Suprapubic skin (tissue), 4 donors: ENCODE measurements at regions not wholly inside any gene's neighbourhood (a gene's known extent, or its start where the extent isn't known, plus 50 kb on each side); places are given as distances from the start of the nearest gene placed in this dataset.

ENCODE experiments used
- DNase-seq, 2 donors: peaks; one replicate each; pipeline ENCODE4 v3.0.0-alpha.2; 2019; ENCODE audit warnings: low spot score in 2 of 2
- H3K27ac ChIP-seq: fragments of 200-600 bp; sonication (generic); one replicate; pipeline ENCODE4 v1.5.1; 2019
- H3K27me3 ChIP-seq: fragments of 200-600 bp; sonication (generic); one replicate; pipeline ENCODE4 v1.5.1; 2019
- H3K36me3 ChIP-seq: fragments of 200-600 bp; sonication (generic); one replicate; pipeline ENCODE4 v1.5.1; 2019
- H3K4me1 ChIP-seq: fragments of 200-600 bp; sonication (generic); one replicate; pipeline ENCODE4 v1.5.1; 2019
- H3K4me3 ChIP-seq: fragments of 200-600 bp; sonication (generic); one replicate; pipeline ENCODE4 v1.5.1; 2019; ENCODE audit warnings: mild to moderate bottlenecking
- H3K9me3 ChIP-seq: fragments of 200-600 bp; sonication (generic); one replicate; pipeline ENCODE4 v1.5.1; 2019
- CTCF ChIP-seq, 2 donors: fragments of 200-600 bp in 1 of 2; fragments of 450-650 bp in 1 of 2; sonication (generic) in 1 of 2; IDR thresholded peaks; one replicate each; pipeline ENCODE4 v1.5.1; 2016 to 2019; ENCODE audit warnings: antibody characterized with exemption in 2 of 2, mild to moderate bottlenecking in 1 of 2, moderate library complexity in 1 of 2
- EP300 ChIP-seq: sonication (generic); formaldehyde crosslinking; IDR thresholded peaks from one replicate; pipeline ENCODE4 v1.6.1; 2017; ENCODE audit warnings: antibody characterized with exemption
- POLR2A ChIP-seq, 2 donors: fragments of 450-650 bp; IDR thresholded peaks; one replicate each; pipeline ENCODE4 v1.6.1; 2017; ENCODE audit warnings: antibody characterized with exemption in 2 of 2, mild to moderate bottlenecking in 2 of 2, moderate library complexity in 2 of 2
- POLR2AphosphoS5 ChIP-seq, 3 donors: sonication (generic); formaldehyde crosslinking; IDR thresholded peaks; one replicate each; pipeline ENCODE4 v1.6.1; 2017; ENCODE audit warnings: antibody characterized with exemption in 3 of 3
- WGBS: methylation state at CpG from one replicate; pipeline ENCODE4 v1.1.5; 2018; 5-methylcytosine and 5-hydroxymethylcytosine counted together

DNA sequence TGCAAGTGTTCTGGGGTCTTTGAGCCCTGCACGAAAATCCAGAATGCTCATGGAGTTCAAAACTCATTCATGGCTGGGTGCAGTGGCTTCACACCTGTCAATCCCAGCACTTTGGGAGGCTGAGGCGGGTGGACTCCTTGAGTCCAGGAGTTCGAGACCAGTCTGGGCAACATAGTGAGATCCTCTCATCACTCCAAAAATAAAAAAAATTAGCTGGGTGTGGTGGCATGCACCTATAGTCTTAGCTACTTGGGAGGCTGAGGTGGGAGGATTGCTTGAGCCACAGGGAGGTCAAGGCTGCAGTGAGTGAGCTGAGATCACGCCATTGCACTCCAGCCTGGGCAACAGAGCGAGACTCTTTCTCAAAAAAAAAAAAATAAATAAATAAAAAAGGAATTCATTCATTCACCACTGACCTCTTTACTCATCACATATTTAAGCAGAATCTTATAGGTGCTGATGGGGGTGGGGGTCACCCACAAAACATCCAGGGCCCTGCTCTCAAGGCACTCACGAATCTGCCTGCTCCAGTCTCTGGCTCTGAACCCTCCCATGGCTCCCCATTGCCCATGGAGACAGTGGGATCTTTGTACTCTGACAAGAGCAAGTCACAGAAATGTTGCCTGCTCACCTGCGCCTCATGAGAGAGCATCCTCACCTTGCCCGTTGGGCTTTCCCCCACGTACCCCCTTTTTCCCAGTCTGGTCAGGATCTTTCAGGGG lies 76.7 kb upstream of the IER5L start:
- Histone ChIP-seq H3K9me3 (no peaks in the 10 kb centered on the region), H3K4me1 (peaks cover 22% of the 10 kb centered on the region), H3K27me3 (no peaks in the 10 kb centered on the region), H3K27ac (no peak overlapping the region), H3K36me3 (no peaks in the 10 kb centered on the region), H3K4me3 (no peak overlapping the region)
- no peak for DNase-seq
- TF ChIP-seq CTCF (IDR thresholded peaks at IDR 0.05): no peak
- 83% methylated on average over 9 of the region's 9 CpGs for WGBS

- no peak for TF ChIP-seq POLR2A (IDR thresholded peaks at IDR 0.05)
- no peak for TF ChIP-seq POLR2AphosphoS5 (IDR thresholded peaks at IDR 0.05)
- TF ChIP-seq CTCF (IDR thresholded peaks at IDR 0.05): no peak
- no peak for TF ChIP-seq EP300
- H3K4me1 ChIP-seq: peaks cover 14% of the 10 kb centered on the region
- no peaks in the 10 kb centered on the region for H3K27me3 ChIP-seq
- no peak overlapping the region for H3K4me3 ChIP-seq
- no peaks in the 10 kb centered on the region for H3K36me3 ChIP-seq
- H3K27ac ChIP-seq: no peak overlapping the region
- H3K9me3 ChIP-seq: no peaks in the 10 kb centered on the region
- no peak for DNase-seq
- WGBS: 48% methylated on average over 18 of the region's 23 CpGs
Observed at GRCh38 chr9:129253803-129254381, 75.8 kb upstream of the IER5L start.

DNA sequence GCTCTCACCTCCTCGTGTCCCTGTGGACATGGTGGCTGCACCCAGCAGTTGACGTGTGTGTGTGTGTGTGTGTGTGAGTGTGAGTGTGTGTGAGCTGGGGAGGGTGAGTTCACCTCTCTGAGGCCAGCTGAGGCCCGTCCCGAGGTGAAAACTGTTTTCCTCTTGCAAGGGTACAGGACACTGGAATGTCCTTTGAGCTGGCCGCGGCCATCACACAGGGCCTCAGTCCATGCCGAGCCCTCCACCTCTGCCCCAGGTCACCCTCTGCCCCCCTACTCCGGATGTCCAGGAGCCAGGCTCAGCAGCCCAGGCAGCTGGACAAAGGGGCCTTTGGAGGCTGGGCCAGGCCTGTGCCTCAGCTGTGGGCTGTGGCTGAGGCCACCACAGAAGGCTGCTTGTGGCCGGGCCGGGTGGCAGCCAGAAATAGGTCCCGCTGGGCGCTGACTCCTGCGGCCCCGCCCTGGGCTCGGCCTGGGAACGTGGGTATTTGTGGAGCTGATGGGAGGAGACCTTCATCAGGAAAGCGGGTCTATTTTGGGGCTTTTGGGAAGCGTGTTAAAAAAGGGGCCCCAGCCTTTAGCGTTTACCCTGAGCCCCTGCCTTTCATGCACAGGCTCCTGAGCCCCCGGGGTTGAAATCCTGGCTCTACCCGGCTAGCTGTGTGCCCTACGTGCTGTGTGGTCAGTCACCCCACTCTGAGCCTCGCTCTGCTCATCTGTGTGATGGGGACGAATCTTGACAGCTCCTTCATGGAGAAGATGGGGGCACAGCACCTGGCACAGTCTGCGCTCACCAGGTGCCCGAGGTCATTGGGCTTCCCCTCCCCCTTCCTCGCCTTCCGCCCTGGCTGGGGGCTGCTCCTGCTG lies 75.1 kb upstream of the IER5L start:
- Histone ChIP-seq H3K27me3 (no peaks in the 10 kb centered on the region), H3K4me3 (no peak overlapping the region), H3K9me3 (no peaks in the 10 kb centered on the region), H3K27ac (no peak overlapping the region), H3K36me3 (no peaks in the 10 kb centered on the region), H3K4me1 (peaks cover 6% of the 10 kb centered on the region)
- TF ChIP-seq CTCF (IDR thresholded peaks at IDR 0.05) (no peak), EP300 (no peak), POLR2AphosphoS5 (IDR thresholded peaks at IDR 0.05) (no peak), POLR2A (IDR thresholded peaks at IDR 0.05) (no peak)
- 89% methylated on average over 16 of the region's 28 CpGs for WGBS
- no peak for DNase-seq

DNA sequence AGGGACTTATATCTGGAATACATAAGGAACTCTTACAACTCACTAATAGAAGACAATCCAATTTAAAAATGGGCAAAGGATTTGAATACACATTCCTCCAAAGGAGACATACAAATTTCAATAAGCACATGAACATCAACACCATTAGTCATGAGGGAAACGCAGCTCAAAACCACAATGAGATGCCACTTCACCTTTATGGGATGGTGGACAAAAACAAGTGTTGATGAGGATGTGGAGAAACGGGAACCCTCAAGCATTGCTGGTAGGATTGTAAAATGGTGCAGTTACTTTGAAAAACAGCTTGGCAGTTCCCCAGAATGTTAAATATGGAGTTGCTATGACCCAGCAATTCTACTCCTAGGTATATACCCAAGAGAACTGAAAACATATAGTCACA lies 72.7 kb upstream of the IER5L start:
- DNase-seq: no peak
- Histone ChIP-seq H3K9me3 (no peaks in the 10 kb centered on the region), H3K4me1 (peaks cover 3% of the 10 kb centered on the region), H3K27ac (no peak overlapping the region), H3K4me3 (no peak overlapping the region), H3K27me3 (no peaks in the 10 kb centered on the region), H3K36me3 (no peaks in the 10 kb centered on the region)
- 58% methylated on average over 2 of the region's 2 CpGs for WGBS
- TF ChIP-seq POLR2AphosphoS5 (IDR thresholded peaks at IDR 0.05) (no peak), POLR2A (IDR thresholded peaks at IDR 0.05) (no peak), CTCF (IDR thresholded peaks at IDR 0.05) (no peak), EP300 (no peak)
